ENCODE measurements at regions not wholly inside any gene's neighbourhood (a gene's known extent, or its start where the extent isn't known, plus 50 kb on each side); places are given as distances from the start of the nearest gene placed in this dataset.

GRCh38 chr17:72516772-72517399, 396.1 kb downstream of the SOX9 start:
- TF ChIP-seq ETV6 (CRISPR knock-in tag; IDR thresholded peaks at IDR 0.05), result no peak
- no peak for TF ChIP-seq CTCF (IDR thresholded peaks at IDR 0.05)
- TF ChIP-seq HMGXB4 (CRISPR knock-in tag; IDR thresholded peaks at IDR 0.05), result no peak
- no peak for TF ChIP-seq NR1H2 (CRISPR knock-in tag; IDR thresholded peaks at IDR 0.05)
- TF ChIP-seq USF2 (CRISPR knock-in tag; IDR thresholded peaks at IDR 0.05), result no peak
- TF ChIP-seq ZNF232 (CRISPR knock-in tag; IDR thresholded peaks at IDR 0.05), result no peak
- no peak for TF ChIP-seq ZNF512 (CRISPR knock-in tag; IDR thresholded peaks at IDR 0.05; ENCODE audit: borderline replicate concordance)

Measured in WTC11 (cell line).